IMR-90 (cell line): ENCODE measurements at regions not wholly inside any gene's neighbourhood (a gene's known extent, or its start where the extent isn't known, plus 50 kb on each side); places are given as distances from the start of the nearest gene placed in this dataset.
"Not testable (repeated sequence)": the region's sequence is repeated elsewhere in the genome, so short reads cannot be mapped to it uniquely, and the experiment has no call there.

Experiments
- ATAC-seq: fragments of 200-7000 bp; cut with Tn5 transposase; 2 replicates; pipeline ENCODE4 v1.9.1; 2020; ENCODE audit warnings: low read depth, mild to moderate bottlenecking, moderate library complexity
- BruUV-seq: library from RNA; stranded (reverse); fragments of 400-500 nt; replicated peaks from 2 replicates; lab custom pipeline; 2021; lab: Mats Ljungman, UMichigan
- CTCF ChIA-PET: fragments of 300-600 bp; formaldehyde crosslinking; extraction: SDS; loops from one replicate; lab custom pipeline; 2021; ENCODE audit warnings: antibody characterized with exemption; lab: Yijun Ruan, JAX
- POLR2A ChIA-PET: fragments of 300-600 bp; sonication (Branson Sonifier 250); formaldehyde crosslinking; loops from one replicate; lab custom pipeline; 2022; ENCODE audit warnings: antibody characterized with exemption; ENCODE audit not compliant: unreplicated experiment; lab: Charles Lee
- DNase-seq: peaks from one replicate; pipeline ENCODE4 v3.0.0; 2013
- H2AFZ ChIP-seq: replicated peaks from 2 replicates; pipeline ENCODE3; 2013; ENCODE audit warnings: low read length, mild to moderate bottlenecking; ENCODE audit not compliant: poor library complexity
- H2AK5ac ChIP-seq: 2 replicates; pipeline ENCODE4 v1.6.1; 2013; ENCODE audit warnings: low read depth, low read length, inconsistent platforms
- H2AK9ac ChIP-seq: replicated peaks from 2 replicates; pipeline ENCODE3; 2013; ENCODE audit warnings: mild to moderate bottlenecking, low read depth, low read length, moderate library complexity; ENCODE audit not compliant: poor library complexity
- H2BK120ac ChIP-seq: 2 replicates; pipeline ENCODE4 v1.6.1; 2013; ENCODE audit warnings: low read depth, low read length, inconsistent platforms
- H2BK15ac ChIP-seq: 3 replicates; pipeline ENCODE4 v1.6.1; 2013; ENCODE audit warnings: low read depth, low read length, inconsistent platforms
- H2BK20ac ChIP-seq: 2 replicates; pipeline ENCODE4 v1.6.1; 2013; ENCODE audit warnings: low read depth, mild to moderate bottlenecking, inconsistent platforms, low read length, moderate library complexity
- H2BK5ac ChIP-seq: 2 replicates; pipeline ENCODE4 v1.6.1; 2013; ENCODE audit warnings: mild to moderate bottlenecking, low read depth, low read length, inconsistent platforms; ENCODE audit not compliant: poor library complexity, severe bottlenecking
- H3K14ac ChIP-seq: replicated peaks from 2 replicates; pipeline ENCODE4 v1.6.1; 2013; ENCODE audit warnings: low read depth, low read length, inconsistent platforms
- H3K18ac ChIP-seq: 2 replicates; pipeline ENCODE4 v1.6.1; 2013; ENCODE audit warnings: low read depth, low read length, control low read depth
- H3K23ac ChIP-seq: 2 replicates; pipeline ENCODE4 v1.6.1; 2013; ENCODE audit warnings: low read depth, low read length, inconsistent platforms
- H3K27ac ChIP-seq: 2 replicates; pipeline ENCODE4 v1.5.1; 2013; ENCODE audit warnings: mild to moderate bottlenecking, control low read depth, low read length; ENCODE audit not compliant: insufficient read depth
- H3K27me3 ChIP-seq: 2 replicates; pipeline ENCODE4 v1.6.1; 2013; ENCODE audit warnings: low read length; ENCODE audit not compliant: control insufficient read depth, insufficient read depth
- H3K36me3 ChIP-seq: 2 replicates; pipeline ENCODE4 v1.6.1; 2013; ENCODE audit warnings: low read length, mixed read lengths; ENCODE audit not compliant: control insufficient read depth, insufficient read depth
- H3K4ac ChIP-seq: 2 replicates; pipeline ENCODE4 v1.6.1; 2013; ENCODE audit warnings: low read depth, low read length, inconsistent platforms
- H3K4me1 ChIP-seq: 2 replicates; pipeline ENCODE4 v1.6.1; 2013; ENCODE audit warnings: low read length, mixed read lengths; ENCODE audit not compliant: control insufficient read depth, insufficient read depth
- H3K4me2 ChIP-seq: 2 replicates; pipeline ENCODE4 v1.6.1; 2013; ENCODE audit warnings: low read depth, mild to moderate bottlenecking, control low read depth, low read length, moderate library complexity
- H3K4me3 ChIP-seq: 2 replicates; pipeline ENCODE4 v1.5.1; 2013; ENCODE audit warnings: low read depth, mild to moderate bottlenecking, control low read depth, low read length, moderate library complexity; ENCODE audit not compliant: insufficient read depth
- H3K56ac ChIP-seq: 2 replicates; pipeline ENCODE4 v1.6.1; 2013; ENCODE audit warnings: low read length, inconsistent platforms; ENCODE audit not compliant: insufficient read depth; ENCODE audit errors: extremely low read depth
- H3K79me1 ChIP-seq, 2 experiments: 2 replicates each; pipeline ENCODE4 v1.6.1; 2013; ENCODE audit warnings: low read length in 2 of 2, inconsistent platforms in 1 of 2, low read depth in 1 of 2
- H3K9ac ChIP-seq: 2 replicates; pipeline ENCODE4 v1.6.1; 2013; ENCODE audit warnings: low read depth, low read length, control low read depth
- H3K9me1 ChIP-seq: 2 replicates; pipeline ENCODE4 v1.6.1; 2013; ENCODE audit warnings: low read length, inconsistent platforms; ENCODE audit not compliant: insufficient read depth
- H3K9me3 ChIP-seq: 2 replicates; pipeline ENCODE4 v1.6.1; 2013; ENCODE audit warnings: low read length; ENCODE audit not compliant: control insufficient read depth, insufficient read depth
- H4K20me1 ChIP-seq: 2 replicates; pipeline ENCODE4 v1.6.1; 2013; ENCODE audit warnings: low read length, inconsistent platforms; ENCODE audit not compliant: insufficient read depth
- H4K5ac ChIP-seq: 2 replicates; pipeline ENCODE4 v1.6.1; 2013; ENCODE audit warnings: mild to moderate bottlenecking, low read depth, low read length, control low read depth
- H4K8ac ChIP-seq, 2 experiments: 2 replicates each; pipeline ENCODE4 v1.6.1; 2013; ENCODE audit warnings: low read depth in 2 of 2, low read length in 2 of 2, control low read depth in 1 of 2, inconsistent platforms in 1 of 2
- H4K91ac ChIP-seq: 2 replicates; pipeline ENCODE4 v1.6.1; 2013; ENCODE audit warnings: low read depth, low read length, inconsistent platforms; ENCODE audit not compliant: insufficient read depth
- WGBS, 2 experiments: methylation state at CpG; one replicate each; pipeline versions ENCODE4 v1.1.5 to v1.1.7; 2013; ENCODE audit warnings: missing lambda C conversion rate in 2 of 2; ENCODE audit not compliant: insufficient read length in 1 of 2; ENCODE audit errors: extremely low coverage in 2 of 2; 5-methylcytosine and 5-hydroxymethylcytosine counted together
- dilution Hi-C: fragments of 300-500 bp; cut with HindIII; formaldehyde crosslinking; loops from one replicate; pipeline ENCODE4 v1.14.3; 2018; ENCODE audit warnings: low sequenced_read_pairs; ENCODE audit not compliant: unreplicated experiment
- in situ Hi-C: fragments of 300-500 bp; cut with MboI; formaldehyde crosslinking; loops from 3 replicates; pipeline ENCODE4 v1.14.3; 2019; ENCODE audit warnings: low sequenced_read_pairs, inconsistent platforms, mixed read lengths
- intact Hi-C: fragments of 100-400 bp; cut with micrococcal nuclease; formaldehyde crosslinking; loops from 2 replicates; pipeline ENCODE4 v1.10.0; 2022

DNA sequence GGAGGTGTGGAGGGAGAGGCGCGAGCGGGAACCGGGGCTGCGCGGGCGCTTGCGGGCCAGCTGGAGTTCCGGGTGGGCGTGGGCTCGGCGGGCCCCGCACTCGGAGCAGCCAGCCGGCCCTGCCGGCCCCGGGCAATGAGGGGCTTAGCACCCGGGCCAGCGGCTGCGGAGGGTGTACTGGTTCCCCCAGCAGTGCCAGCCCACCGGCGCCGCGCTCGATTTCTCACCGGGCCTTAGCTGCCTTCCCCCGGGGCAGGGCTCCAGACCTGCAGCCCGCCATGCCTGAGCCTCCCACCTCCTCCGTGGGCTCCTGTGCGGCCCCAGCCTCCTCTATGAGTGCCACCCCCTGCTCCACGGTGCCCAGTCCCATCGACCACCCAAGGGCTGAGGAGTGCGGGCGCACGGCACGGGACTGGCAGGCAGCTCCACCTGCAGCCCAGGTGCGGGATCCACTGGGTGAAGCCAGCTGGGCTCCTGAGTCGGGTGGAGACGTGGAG is 141.4 kb downstream of the SPRY1 start:
- H4K5ac ChIP-seq, H2BK20ac ChIP-seq, ATAC-seq, H4K8ac ChIP-seq, H4K20me1 ChIP-seq, H3K9me1 ChIP-seq, H2AK9ac ChIP-seq, H3K4me2 ChIP-seq, H2BK5ac ChIP-seq, H3K4me3 ChIP-seq, H2BK15ac ChIP-seq, H2AFZ ChIP-seq, H3K4me1 ChIP-seq, H3K27me3 ChIP-seq, intact Hi-C loops, H3K4ac ChIP-seq, CTCF ChIA-PET, H4K91ac ChIP-seq, H3K56ac ChIP-seq, POLR2A ChIA-PET, in situ Hi-C loops, H3K18ac ChIP-seq, H3K36me3 ChIP-seq, dilution Hi-C loops, BruUV-seq, H3K27ac ChIP-seq, H3K79me1 ChIP-seq, H3K9me3 ChIP-seq, H3K23ac ChIP-seq, H3K14ac ChIP-seq, H2BK120ac ChIP-seq, H2AK5ac ChIP-seq, DNase-seq, H3K9ac ChIP-seq: not testable (repeated sequence)
- WGBS, 2 experiments, result 89% methylated on average over 9 of the region's 39 CpGs; no CpG with 5 or more reads in 1 of the 2 experiments
